HG03108 (cell line): ENCODE measurements at regions not wholly inside any gene's neighbourhood (a gene's known extent, or its start where the extent isn't known, plus 50 kb on each side); places are given as distances from the start of the nearest gene placed in this dataset.

Experiments used
- ATAC-seq: cut with Tn5 transposase; IDR thresholded peaks from one replicate; pipeline ENCODE4 v1.9.1; 2021; ENCODE audit warnings: moderate library complexity; ENCODE audit not compliant: unreplicated experiment

DNA sequence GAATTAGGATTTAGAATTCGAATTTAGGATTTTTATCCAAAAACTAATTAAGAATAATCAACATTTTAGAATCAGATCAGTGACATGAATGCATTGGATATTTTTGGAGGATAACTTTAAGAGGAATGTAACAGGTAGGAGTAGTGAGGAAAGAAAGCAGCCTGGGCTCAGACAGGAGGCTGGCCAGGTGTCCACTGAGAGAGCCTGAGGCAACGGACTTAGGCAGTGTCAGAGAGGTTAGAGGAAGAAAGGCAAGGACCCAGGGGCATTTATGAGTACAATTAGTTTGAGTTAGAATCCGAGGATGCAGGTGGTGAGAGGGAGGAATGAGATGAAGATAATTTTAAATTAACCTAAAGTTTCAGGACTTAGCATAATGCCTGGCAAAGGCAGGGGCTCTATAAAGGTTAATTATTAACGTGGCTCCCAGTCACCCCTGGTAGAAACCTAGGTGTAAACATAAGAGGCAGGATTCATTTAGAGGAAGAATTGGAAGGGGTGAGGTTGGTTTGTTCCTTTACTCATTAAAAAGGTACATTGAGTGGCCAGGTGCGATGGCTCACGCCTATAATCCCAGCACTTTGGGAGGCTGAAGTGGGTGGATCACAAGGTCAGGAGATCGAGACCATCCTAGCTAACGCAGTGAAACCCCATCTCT is 507.1 kb downstream of the TMEM182 start:
- ATAC-seq, result no peak

- ATAC-seq, result no peak
These were observed 515.0 kb downstream of the TMEM182 start for GRCh38 chr2:103276869-103277268.

GRCh38 chr2:103284750-103285149 is 522.9 kb downstream of the TMEM182 start:
- ATAC-seq, result no peak

DNA sequence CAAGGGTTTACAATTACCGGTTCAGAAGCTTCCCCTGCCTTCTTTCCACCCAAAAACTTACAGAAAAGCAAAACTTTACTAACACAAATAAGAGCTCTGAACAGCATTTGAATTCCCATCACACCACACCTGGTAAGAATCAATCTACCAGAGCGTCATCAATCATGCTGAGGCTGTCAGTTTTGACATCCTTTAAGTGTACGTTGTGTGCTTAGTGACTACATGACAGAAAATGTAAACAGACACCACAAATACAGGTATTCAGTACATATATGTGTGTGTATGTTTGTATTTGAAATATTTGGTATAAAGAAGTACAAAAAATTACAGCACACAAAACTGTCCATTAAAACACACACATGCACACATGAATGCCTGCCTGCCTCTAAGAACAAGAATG is 523.5 kb downstream of the TMEM182 start:
- no peak for ATAC-seq

GRCh38 chr2:103287746-103288145 is 525.9 kb downstream of the TMEM182 start:
- ATAC-seq, result no peak

GRCh38 chr2:103288696-103289095 is 526.9 kb downstream of the TMEM182 start:
- ATAC-seq, result no peak

GRCh38 chr2:103289105-103289725 is 527.4 kb downstream of the TMEM182 start:
- ATAC-seq, result no peak

DNA sequence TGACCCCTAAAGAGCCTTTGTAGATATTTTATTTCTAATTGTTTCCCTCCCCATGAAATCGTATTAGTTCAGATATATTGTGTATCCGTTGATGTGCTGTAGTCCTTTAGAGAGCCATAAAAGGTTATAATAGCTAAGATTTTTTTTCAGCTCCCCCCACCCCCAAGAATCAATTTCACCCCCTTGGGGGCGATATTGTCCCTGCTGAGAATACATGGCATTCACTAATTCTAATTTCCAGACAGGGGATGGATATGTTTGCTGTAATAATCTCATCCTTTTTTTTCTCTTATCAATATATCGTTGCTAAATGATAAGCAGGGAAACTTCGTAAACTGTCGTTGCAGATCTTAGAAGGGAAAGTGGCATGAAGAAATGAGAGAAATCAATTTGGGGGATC is 530.7 kb downstream of the TMEM182 start:
- ATAC-seq, result no peak

GRCh38 chr2:103293067-103293741 is 531.4 kb downstream of the TMEM182 start:
- no peak for ATAC-seq

- ATAC-seq, result no peak
These were observed 531.9 kb downstream of the TMEM182 start for GRCh38 chr2:103293742-103294077.

DNA sequence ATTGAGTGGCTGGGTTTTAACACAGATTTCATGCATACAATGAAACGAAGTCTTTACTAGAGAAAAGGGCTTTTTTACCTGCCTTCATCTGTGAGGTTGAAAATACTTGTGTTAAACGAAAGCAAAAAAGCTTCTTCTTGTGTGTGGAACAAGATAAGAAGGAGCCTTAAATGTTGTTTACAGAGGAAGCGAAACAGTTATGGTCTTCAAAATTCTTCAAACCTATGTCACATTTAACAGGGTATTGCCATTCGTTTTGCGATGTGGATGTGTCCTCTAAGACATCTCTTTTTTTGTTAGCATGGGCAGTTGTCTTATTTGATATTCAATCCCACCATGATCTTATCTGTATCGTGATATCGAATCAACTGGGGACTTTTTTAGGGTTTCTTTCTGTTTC is 532.6 kb downstream of the TMEM182 start:
- no peak for ATAC-seq

- ATAC-seq, result no peak
These were observed 533.8 kb downstream of the TMEM182 start for GRCh38 chr2:103295591-103295990.

GRCh38 chr2:103324671-103325070 is 562.8 kb downstream of the TMEM182 start:
- no peak for ATAC-seq

DNA sequence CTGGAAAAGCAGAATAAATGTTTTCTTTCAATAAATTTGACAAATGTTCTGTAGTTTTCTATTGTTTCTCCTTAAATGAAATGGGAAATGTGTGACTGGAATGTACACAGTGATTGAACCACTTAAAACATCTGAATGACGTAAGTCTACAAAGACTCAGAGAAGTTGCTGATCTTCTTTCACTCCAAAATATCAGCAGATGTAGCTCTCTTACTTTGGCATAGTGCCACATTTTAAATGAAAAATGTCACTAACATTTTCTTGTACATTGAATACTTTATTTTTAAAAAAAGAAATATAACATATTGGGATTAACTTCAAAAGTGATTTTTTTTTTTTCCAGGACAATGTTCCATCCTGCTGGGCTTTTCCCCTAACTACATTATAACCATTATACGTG is 565.6 kb downstream of the TMEM182 start:
- ATAC-seq, result no peak

- ATAC-seq, result no peak
These were observed 566.1 kb downstream of the TMEM182 start for GRCh38 chr2:103327966-103328365.

- no peak for ATAC-seq
These were observed 573.6 kb downstream of the TMEM182 start for GRCh38 chr2:103335403-103335802.

DNA sequence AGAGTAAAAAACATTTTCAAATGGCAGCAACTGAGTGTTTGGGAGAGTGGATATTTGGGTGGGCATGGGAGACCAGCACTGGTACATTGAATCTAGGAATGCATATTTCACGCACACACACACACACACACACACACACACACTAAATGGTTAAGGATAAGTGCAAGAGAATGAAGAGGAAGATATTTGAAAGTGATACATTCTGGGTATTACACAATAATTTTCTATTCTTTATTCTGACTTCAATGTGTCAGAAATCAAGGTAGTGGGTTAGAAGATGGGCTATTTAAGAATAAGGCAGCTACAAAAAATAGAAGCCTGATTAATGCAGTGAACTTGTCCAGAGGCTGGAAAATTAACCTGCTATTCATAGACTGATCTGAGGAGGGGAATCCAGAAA is 577.0 kb downstream of the TMEM182 start:
- ATAC-seq, result no peak

- ATAC-seq, result no peak
These were observed 584.9 kb downstream of the TMEM182 start for GRCh38 chr2:103346780-103347179.

- no peak for ATAC-seq
These were observed 591.9 kb downstream of the TMEM182 start for GRCh38 chr2:103353774-103354173.

DNA sequence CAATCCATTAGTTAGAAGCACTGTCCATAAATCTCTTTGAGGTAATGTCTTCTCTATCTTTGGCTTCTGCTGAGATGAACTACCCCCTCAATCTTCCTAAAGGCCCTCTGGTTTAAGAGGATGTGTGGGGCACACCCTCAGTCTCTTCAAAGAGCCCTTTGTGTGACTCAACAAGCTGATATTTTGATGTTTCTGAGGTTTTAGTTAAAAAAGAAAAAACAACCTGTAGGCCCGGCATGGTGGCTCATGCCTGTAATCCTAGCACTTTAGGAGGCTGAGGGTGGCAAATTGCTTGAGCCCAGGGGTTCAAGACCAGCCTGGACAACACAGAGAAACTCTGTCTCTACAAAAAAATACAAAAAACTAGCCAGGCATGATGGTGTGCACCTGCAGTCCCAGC is 593.5 kb downstream of the TMEM182 start:
- ATAC-seq, result no peak

GRCh38 chr2:103361712-103362111 is 599.9 kb downstream of the TMEM182 start:
- ATAC-seq, result no peak

- ATAC-seq, result no peak
These were observed 601.8 kb downstream of the TMEM182 start for GRCh38 chr2:103363639-103364038.
